Endothelial cell (in vitro differentiated cells): ENCODE measurements at regions not wholly inside any gene's neighbourhood (a gene's known extent, or its start where the extent isn't known, plus 50 kb on each side); places are given as distances from the start of the nearest gene placed in this dataset.
"Not testable (repeated sequence)": the region's sequence is repeated elsewhere in the genome, so short reads cannot be mapped to it uniquely, and the experiment has no call there.

ENCODE experiments used
- DNase-seq: peaks from one replicate; pipeline ENCODE4 v3.0.0; 2021; ENCODE audit warnings: low spot score
- H3K27ac Mint-ChIP-seq: one replicate; pipeline ENCODE4 v1.8.0; 2021; ENCODE audit warnings: mixed read lengths, inconsistent platforms; ENCODE audit not compliant: unreplicated experiment
- H3K27me3 Mint-ChIP-seq: one replicate; pipeline ENCODE4 v1.8.0; 2021; ENCODE audit warnings: mild to moderate bottlenecking, moderate library complexity, mixed read lengths, inconsistent platforms; ENCODE audit not compliant: unreplicated experiment
- H3K36me3 Mint-ChIP-seq: one replicate; pipeline ENCODE4 v1.8.0; 2021; ENCODE audit warnings: mild to moderate bottlenecking, low read depth, mixed read lengths, inconsistent platforms; ENCODE audit not compliant: unreplicated experiment
- H3K4me1 Mint-ChIP-seq: one replicate; pipeline ENCODE4 v1.8.0; 2021; ENCODE audit warnings: mild to moderate bottlenecking, mixed read lengths, inconsistent platforms; ENCODE audit not compliant: unreplicated experiment
- H3K4me3 Mint-ChIP-seq: one replicate; pipeline ENCODE4 v1.8.0; 2021; ENCODE audit warnings: mild to moderate bottlenecking, mixed read lengths, inconsistent platforms; ENCODE audit not compliant: unreplicated experiment
- H3K9me3 Mint-ChIP-seq: one replicate; pipeline ENCODE4 v1.8.0; 2021; ENCODE audit warnings: mixed read lengths, inconsistent platforms; ENCODE audit not compliant: unreplicated experiment
- CTCF ChIP-seq: fragments of 200-600 bp; sonication (generic); IDR thresholded peaks from one replicate; pipeline ENCODE4 v1.5.0; 2021; ENCODE audit warnings: antibody characterized with exemption; ENCODE audit not compliant: unreplicated experiment

GRCh38 chr9:19896161-19896560, 107.3 kb upstream of the SLC24A2 start:
- H3K4me1 Mint-ChIP-seq = no peaks in the 10 kb centered on the region
- H3K9me3 Mint-ChIP-seq = no peaks in the 10 kb centered on the region
- no peak for DNase-seq
- H3K27ac Mint-ChIP-seq = no peak overlapping the region
- H3K4me3 Mint-ChIP-seq = no peak overlapping the region
- TF ChIP-seq CTCF = no peak
- no peaks in the 10 kb centered on the region for H3K36me3 Mint-ChIP-seq
- peaks cover 3% of the 10 kb centered on the region for H3K27me3 Mint-ChIP-seq

- not testable (repeated sequence) for H3K4me3 Mint-ChIP-seq, H3K36me3 Mint-ChIP-seq, H3K9me3 Mint-ChIP-seq, H3K27me3 Mint-ChIP-seq, H3K27ac Mint-ChIP-seq, DNase-seq, H3K4me1 Mint-ChIP-seq
Measured at GRCh38 chr9:19895578-19895977, 106.7 kb upstream of the SLC24A2 start.

- Mint-ChIP-seq H3K27me3 (no peaks in the 10 kb centered on the region), H3K36me3 (no peaks in the 10 kb centered on the region), H3K9me3 (no peaks in the 10 kb centered on the region), H3K4me1 (no peaks in the 10 kb centered on the region), H3K4me3 (no peak overlapping the region), H3K27ac (no peak overlapping the region)
- no peak for DNase-seq
- no peak for TF ChIP-seq CTCF
Measured at GRCh38 chr9:19895006-19895405, 106.2 kb upstream of the SLC24A2 start.

- Mint-ChIP-seq H3K9me3 (no peaks in the 10 kb centered on the region), H3K4me3 (no peak overlapping the region), H3K27me3 (peaks cover 2% of the 10 kb centered on the region), H3K27ac (no peak overlapping the region), H3K36me3 (no peaks in the 10 kb centered on the region), H3K4me1 (no peaks in the 10 kb centered on the region)
- no peak for DNase-seq
- no peak for TF ChIP-seq CTCF
Measured at GRCh38 chr9:19885608-19886007, 96.8 kb upstream of the SLC24A2 start.

- Mint-ChIP-seq H3K9me3 (no peaks in the 10 kb centered on the region), H3K4me3 (no peak overlapping the region), H3K36me3 (no peaks in the 10 kb centered on the region), H3K27me3 (no peaks in the 10 kb centered on the region), H3K4me1 (no peaks in the 10 kb centered on the region), H3K27ac (no peak overlapping the region)
- no peak for DNase-seq
- TF ChIP-seq CTCF = no peak
Measured at GRCh38 chr9:19879062-19879461, 90.2 kb upstream of the SLC24A2 start.
